A673 (cell line): ENCODE measurements at regions not wholly inside any gene's neighbourhood (a gene's known extent, or its start where the extent isn't known, plus 50 kb on each side); places are given as distances from the start of the nearest gene placed in this dataset.

Experiments
- BruUV-seq: library from RNA; stranded (reverse); fragments of 400-500 nt; replicated peaks from 2 replicates; lab custom pipeline; 2021; lab: Mats Ljungman, UMichigan
- CTCF ChIA-PET: fragments of 300-600 bp; sonication (Branson Sonifier 250); formaldehyde crosslinking; loops from one replicate; lab custom pipeline; 2022; ENCODE audit warnings: antibody characterized with exemption; lab: Charles Lee
- POLR2A ChIA-PET: fragments of 300-600 bp; sonication (Branson Sonifier 250); formaldehyde crosslinking; loops from one replicate; lab custom pipeline; 2022; ENCODE audit warnings: antibody characterized with exemption; ENCODE audit not compliant: low non-redundant PET; lab: Charles Lee
- DNase-seq: peaks from one replicate; pipeline ENCODE4 v3.0.0-alpha.2; 2015; ENCODE audit warnings: low spot score
- H3K27ac ChIP-seq: fragments of 200-600 bp; sonication (generic); 2 replicates; pipeline ENCODE4 v1.5.1; 2016; ENCODE audit warnings: mixed run types, low read depth, mild to moderate bottlenecking, mixed read lengths, antibody characterized with exemption, low read length; ENCODE audit not compliant: poor library complexity, severe bottlenecking
- H3K27me3 ChIP-seq: fragments of 200-600 bp; sonication (generic); replicated peaks from 2 replicates; pipeline ENCODE4 v1.6.1; 2017; ENCODE audit warnings: mixed run types, low read depth, mild to moderate bottlenecking, mixed read lengths, antibody characterized with exemption, low read length; ENCODE audit not compliant: insufficient read depth, poor library complexity
- H3K36me3 ChIP-seq: fragments of 200-600 bp; sonication (generic); 2 replicates; pipeline ENCODE4 v1.6.1; 2016; ENCODE audit warnings: mixed run types, mild to moderate bottlenecking, mixed read lengths, antibody characterized with exemption, low read length; ENCODE audit not compliant: insufficient read depth, poor library complexity, severe bottlenecking
- H3K4me1 ChIP-seq: fragments of 200-600 bp; sonication (generic); 2 replicates; pipeline ENCODE4 v1.6.1; 2017; ENCODE audit warnings: mixed run types, mild to moderate bottlenecking, mixed read lengths, antibody characterized with exemption, low read length; ENCODE audit not compliant: insufficient read depth, poor library complexity, severe bottlenecking
- H3K4me3 ChIP-seq: fragments of 200-600 bp; sonication (generic); 2 replicates; pipeline ENCODE4 v1.5.1; 2016; ENCODE audit warnings: low read depth, mixed run types, mild to moderate bottlenecking, mixed read lengths, low read length; ENCODE audit not compliant: poor library complexity, severe bottlenecking
- H3K9me3 ChIP-seq: fragments of 200-600 bp; sonication (generic); 2 replicates; pipeline ENCODE4 v1.6.1; 2016; ENCODE audit warnings: mixed run types, low read depth, mild to moderate bottlenecking, mixed read lengths, antibody characterized with exemption, low read length; ENCODE audit not compliant: poor library complexity, severe bottlenecking
- CTCF ChIP-seq: fragments of 300-800, 200-600 bp; sonication (generic); conservative IDR thresholded peaks from 2 replicates; pipeline ENCODE4 v1.5.1; 2017; ENCODE audit warnings: low read depth, mild to moderate bottlenecking, antibody characterized with exemption, low read length, moderate library complexity, mixed read lengths
- EZH2 ChIP-seq: fragments of 200-600 bp; sonication (generic); IDR thresholded peaks from 2 replicates; pipeline ENCODE4 v1.6.1; 2017; ENCODE audit warnings: borderline replicate concordance, low read depth, mild to moderate bottlenecking, mixed read lengths, antibody characterized with exemption, low read length; ENCODE audit not compliant: poor library complexity, severe bottlenecking
- intact Hi-C: fragments of 100-400 bp; cut with micrococcal nuclease; formaldehyde crosslinking; loops from one replicate; pipeline ENCODE4 v1.10.0; 2022; ENCODE audit not compliant: unreplicated experiment

GRCh38 chr3:107432013-107432515 lies 54.8 kb downstream of the CCDC54 start:
- no peak for DNase-seq
- ChIA-PET CTCF (no interaction called here), POLR2A (no interaction called here)
- H3K9me3 ChIP-seq = no peaks in the 10 kb centered on the region
- H3K36me3 ChIP-seq = no peaks in the 10 kb centered on the region
- no TSS peak for BruUV-seq
- peaks cover 17% of the 10 kb centered on the region for H3K4me1 ChIP-seq
- H3K27ac ChIP-seq = peak overlapping the region; percentile 77
- intact Hi-C loops = loop anchor here (5.0 kb wide), 1 partner anchor 90 kb away; the partner anchor contains the start of gene BBX
- H3K27me3 ChIP-seq = no peaks in the 10 kb centered on the region
- TF ChIP-seq EZH2 (no peak), CTCF (no peak)
- H3K4me3 ChIP-seq = peak overlapping the region; percentile 59

GRCh38 chr3:107432646-107433045 lies 55.4 kb downstream of the CCDC54 start:
- Histone ChIP-seq H3K9me3 (no peaks in the 10 kb centered on the region), H3K4me1 (peaks cover 17% of the 10 kb centered on the region), H3K36me3 (no peaks in the 10 kb centered on the region), H3K27ac (no peak overlapping the region), H3K4me3 (no peak overlapping the region), H3K27me3 (no peaks in the 10 kb centered on the region)
- CTCF ChIA-PET = no interaction called here
- DNase-seq = no peak
- no peak for TF ChIP-seq EZH2
- TF ChIP-seq CTCF = no peak
- POLR2A ChIA-PET = no interaction called here
- intact Hi-C loops = loop anchor here (5.0 kb wide), 1 partner anchor 90 kb away; the partner anchor contains the start of gene BBX
- BruUV-seq = no TSS peak

- peaks cover 9% of the 10 kb centered on the region for H3K4me1 ChIP-seq
- no peak overlapping the region for H3K4me3 ChIP-seq
- intact Hi-C loops = no loop called here
- H3K27me3 ChIP-seq = no peaks in the 10 kb centered on the region
- TF ChIP-seq EZH2 (no peak), CTCF (no peak)
- no TSS peak for BruUV-seq
- H3K27ac ChIP-seq = no peak overlapping the region
- H3K9me3 ChIP-seq = no peaks in the 10 kb centered on the region
- ChIA-PET CTCF (no interaction called here), POLR2A (no interaction called here)
- no peak for DNase-seq
- no peaks in the 10 kb centered on the region for H3K36me3 ChIP-seq
Observed at GRCh38 chr3:107436029-107436428, 58.8 kb downstream of the CCDC54 start.
